GM21737 (cell line): ENCODE measurements at regions not wholly inside any gene's neighbourhood (a gene's known extent, or its start where the extent isn't known, plus 50 kb on each side); places are given as distances from the start of the nearest gene placed in this dataset.

Experiments used
- ATAC-seq: cut with Tn5 transposase; IDR thresholded peaks from one replicate; pipeline ENCODE4 v1.9.1; 2021; ENCODE audit warnings: mild to moderate bottlenecking, moderate library complexity; ENCODE audit not compliant: unreplicated experiment

DNA sequence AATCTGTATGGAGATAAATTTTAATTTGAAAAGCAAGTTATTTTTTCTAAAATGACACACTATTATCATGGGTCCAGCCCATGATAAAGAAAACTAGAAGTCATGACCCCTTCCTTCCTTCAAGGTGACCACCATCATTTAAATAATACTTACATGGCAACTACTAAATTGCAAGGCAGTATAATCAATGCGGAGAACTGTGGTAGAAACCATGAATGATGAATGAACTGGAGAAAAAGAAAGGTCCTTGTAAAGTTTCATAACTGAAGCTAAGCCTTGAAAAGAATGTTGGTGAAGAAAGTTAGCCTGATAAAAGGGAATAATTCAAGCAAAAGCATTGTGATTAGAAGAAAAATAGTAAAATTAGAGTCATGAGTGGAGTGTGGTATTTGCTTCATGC lies 222.9 kb upstream of the TBC1D5 start:
- no peak for ATAC-seq

DNA sequence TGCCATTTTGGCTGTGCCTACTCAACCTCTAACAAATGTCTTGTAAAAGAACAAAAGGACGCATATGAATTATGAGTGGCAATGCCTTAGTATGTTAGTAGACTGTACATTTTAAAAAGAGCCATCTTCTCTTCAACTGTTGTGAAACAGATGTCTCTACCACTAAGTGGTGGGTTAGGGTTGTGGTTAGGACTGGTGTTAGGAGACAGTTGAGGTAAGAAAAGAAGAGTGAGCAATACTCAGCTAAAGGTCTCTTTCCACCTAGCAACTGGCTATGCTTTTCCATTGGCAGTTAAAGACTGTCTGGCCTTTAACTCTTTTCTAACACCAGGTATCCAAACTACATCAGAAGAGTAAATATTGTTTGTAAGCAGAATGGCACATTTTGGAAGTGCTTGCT lies 221.7 kb upstream of the TBC1D5 start:
- no peak for ATAC-seq

DNA sequence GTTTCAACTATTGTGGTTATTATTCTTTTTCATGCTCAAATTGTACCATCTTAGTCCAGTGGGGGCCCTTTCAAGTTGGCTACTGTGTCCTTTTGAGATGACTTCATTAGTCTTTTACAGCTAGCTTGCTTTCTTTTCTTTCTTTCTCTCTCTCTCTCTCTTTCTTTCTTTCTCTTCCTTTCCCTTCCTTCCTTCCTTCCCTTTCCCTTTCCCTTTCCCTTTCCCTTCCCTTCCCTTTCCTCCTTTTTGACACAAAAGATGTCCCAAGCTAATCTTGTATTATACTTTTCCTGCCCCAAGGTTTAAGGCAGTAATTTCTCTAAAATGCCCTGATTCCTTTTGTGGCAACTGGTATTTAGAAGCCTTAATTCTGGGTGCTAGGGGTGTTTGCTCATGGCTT lies 213.0 kb upstream of the TBC1D5 start:
- ATAC-seq, result no peak

DNA sequence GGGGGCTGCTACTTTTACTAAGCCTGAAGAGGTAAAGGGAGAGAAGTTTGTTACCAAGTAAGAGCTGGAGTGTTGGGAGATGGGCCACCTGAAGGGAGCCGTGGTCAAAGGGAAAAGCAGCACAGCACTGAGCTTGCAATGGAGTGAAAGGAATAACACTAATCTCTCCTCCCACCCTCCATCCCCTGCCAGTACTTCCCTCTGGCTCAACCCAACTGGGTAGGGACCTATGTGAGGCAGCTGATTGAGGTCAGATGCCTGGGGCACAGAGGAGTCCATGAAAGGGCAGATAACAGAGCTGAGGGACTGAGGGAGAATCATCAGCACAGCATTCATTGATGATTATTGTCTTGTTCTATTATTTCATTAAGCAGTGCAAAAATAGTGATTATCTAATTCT lies 212.4 kb upstream of the TBC1D5 start:
- ATAC-seq, result no peak

DNA sequence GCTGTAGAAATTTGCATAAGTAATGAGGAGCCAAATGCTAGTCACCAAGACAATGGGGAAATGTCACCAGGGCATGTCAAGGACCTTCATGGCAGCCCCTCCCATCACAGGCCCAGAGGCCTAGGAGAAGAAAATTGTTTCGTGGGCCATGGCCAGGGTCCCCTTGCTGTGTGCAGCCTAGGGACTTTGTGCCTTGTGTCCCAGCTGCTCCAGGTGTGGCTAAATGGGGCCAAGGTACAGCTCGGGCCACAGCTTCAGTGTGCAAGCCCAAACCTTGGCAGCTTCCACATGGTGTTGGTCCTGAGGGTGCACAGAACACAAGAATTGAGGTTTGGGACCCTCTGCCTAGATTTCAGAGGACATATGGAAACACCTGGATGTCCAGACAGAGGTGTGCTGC lies 208.8 kb upstream of the TBC1D5 start:
- ATAC-seq, result no peak

DNA sequence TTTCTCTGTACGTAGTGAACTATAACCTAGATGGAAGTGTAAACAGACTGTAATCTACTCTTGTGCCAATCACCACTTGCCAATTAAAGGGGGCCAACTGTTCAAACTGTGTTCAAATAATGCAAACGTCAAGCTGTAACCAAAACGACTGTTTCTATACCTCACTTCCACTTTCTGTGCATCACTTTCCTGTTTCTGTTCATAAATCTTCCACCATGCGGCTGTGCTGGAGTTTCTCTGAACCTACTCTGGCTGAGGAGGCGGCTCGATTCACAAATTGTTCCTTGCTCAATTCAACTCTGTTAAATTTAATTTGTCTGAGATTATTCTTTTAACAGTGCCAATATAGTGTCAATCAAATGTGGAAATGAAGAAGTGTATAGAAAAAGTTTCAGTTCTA lies 206.7 kb upstream of the TBC1D5 start:
- ATAC-seq, result no peak

DNA sequence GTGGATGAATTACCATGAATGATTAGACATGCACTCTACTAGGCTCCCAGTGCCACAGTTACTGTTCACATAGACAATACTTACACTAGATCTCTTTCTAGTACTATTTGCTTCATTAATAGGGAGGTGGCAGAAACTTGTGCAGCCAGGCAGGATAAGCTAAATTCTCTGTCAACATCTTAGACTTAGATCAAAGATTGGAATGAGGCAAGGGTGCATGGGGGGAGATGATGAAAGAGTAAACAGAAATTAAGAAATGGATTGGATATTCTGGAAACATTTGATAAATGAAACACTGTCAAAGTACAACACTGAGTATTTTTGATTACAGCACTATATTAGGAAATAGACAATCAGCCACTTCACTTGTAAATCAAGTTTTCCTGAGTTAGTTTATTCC lies 205.4 kb upstream of the TBC1D5 start:
- no peak for ATAC-seq

DNA sequence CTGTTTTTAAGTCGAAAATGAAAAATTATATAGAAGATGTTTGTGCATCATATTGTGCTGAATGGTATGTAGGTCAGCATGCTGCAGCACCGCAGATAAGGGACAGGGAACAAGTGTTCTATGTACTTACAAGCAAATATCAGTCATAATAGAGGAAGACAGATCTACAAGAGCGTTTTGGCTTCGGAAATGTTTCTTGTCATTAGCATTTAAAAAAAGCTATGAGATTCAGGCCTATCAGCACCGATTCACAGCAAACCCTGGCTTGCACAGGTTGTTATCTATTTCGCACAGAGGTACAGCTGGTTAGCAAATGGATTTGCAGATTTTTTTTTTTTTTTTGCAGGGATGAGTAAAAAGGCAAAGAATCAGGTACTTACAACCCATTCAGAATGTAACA lies 204.2 kb upstream of the TBC1D5 start:
- no peak for ATAC-seq

DNA sequence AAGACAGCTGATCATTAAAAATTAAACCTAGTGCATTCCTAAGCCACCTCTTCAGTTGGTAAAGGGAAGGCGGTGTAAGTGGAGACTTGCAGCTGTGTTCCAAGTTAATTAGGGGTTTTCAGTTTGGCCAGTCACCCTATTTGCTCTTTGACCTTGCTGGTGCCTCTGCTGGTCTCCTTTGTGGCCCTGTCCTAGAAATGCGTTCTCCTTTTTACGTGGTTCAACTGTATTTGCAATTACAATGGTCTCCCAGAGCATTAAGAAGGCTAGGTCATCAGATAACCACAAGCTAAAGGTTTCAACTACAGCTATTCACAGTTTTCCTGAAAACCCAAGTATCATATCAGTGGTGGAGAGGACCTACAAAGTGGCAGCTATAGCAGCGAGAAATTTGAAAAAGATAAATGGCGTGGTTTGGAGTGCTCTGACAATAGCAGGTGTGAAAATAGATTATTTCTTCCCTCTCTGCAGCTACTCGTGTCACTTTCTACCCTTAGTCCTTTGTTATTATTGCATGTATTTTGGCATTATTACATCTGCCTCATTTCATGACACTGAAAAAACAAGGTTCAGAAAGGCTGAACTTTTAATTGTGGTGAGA lies 203.5 kb upstream of the TBC1D5 start:
- no peak for ATAC-seq

DNA sequence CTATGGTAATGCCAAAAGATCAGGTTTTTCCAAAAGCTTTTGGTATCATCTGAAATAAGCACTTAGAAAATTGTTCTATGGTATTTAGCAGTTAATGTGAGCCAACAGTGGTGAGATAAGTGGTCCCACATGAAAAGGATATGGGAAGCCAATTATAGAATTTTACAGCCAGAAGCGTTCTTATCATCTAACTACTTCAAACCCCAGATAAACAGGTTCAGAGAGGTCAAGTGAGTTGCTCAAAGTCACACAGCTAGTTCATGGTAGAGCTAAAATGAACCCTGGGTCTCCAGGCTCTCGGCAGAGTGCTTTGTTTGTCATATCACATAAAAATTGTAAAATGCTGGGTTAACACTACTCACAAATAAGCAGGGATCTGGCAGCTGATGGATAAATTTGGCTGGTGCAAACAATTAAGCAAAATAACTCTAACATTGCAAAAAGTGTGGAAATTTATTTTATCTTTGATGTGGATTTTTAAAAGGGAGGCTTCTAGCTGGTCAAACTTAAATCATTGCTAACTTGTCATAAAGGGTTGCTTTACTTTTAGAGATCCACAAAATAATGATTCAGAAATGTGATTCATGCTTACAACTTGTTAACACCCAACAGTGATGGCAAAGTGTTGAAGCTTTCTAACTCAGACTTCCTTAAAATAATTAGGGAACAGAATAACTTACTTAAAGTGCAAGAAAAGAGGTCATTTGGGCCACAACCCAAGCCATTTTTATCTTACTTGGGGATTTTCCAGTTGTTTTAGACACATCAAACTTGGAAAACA lies 202.8 kb upstream of the TBC1D5 start:
- no peak for ATAC-seq

DNA sequence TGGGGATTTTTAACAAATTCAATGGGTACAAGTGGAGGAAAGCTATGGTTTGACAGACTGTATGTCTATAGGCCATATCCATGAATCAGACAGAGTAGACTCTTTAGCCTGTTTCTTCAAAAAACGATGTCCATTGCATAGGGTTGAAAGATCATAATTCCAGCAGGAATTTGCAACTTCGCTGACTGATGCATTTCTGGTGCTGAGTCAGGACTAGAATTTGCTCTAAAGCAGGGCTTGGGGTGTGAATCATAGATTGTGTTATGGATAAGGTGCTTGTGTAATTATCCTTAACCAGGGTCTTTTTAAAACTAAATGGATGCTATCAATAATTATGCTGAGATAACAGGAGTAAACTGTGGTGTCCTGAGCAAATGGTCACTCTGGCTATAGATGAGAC lies 200.4 kb upstream of the TBC1D5 start:
- ATAC-seq, result no peak

DNA sequence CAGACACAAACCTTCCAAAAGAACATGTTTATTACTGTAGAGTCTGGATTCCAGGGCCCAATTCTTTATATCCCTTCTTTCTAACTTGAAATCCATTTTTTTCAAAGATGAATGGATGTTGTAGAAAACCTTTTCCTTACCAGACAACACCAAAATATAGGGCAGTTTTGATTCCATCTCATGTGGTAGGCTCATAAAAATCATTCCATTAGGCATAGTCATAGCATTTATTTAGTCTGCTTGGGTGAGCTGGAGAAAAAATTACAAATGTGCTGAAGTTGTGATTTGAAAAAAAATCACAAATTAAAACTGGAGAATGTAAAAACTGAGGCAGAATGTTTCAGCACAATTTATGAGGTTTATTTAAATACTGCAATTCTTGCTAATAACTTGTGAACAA lies 199.3 kb upstream of the TBC1D5 start:
- no peak for ATAC-seq

DNA sequence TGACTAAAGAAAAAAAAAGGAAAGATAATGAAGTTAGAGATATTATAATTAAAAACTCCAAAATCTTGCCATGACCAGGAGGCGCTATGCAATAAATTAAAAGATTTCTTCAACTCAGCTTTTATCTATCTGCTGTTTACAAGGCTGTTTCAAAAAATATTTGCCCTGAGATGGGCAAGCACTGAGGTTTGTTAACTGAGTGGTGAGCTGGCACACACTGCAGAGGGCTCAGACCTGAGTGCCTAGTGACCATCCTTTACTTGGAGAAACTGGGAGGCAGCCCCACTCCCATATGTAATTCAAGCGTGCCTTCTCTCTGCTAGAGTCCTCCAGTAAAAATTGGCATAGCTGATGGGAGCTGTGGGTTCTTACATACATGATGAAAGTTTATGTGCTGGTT lies 198.7 kb upstream of the TBC1D5 start:
- ATAC-seq, result no peak

DNA sequence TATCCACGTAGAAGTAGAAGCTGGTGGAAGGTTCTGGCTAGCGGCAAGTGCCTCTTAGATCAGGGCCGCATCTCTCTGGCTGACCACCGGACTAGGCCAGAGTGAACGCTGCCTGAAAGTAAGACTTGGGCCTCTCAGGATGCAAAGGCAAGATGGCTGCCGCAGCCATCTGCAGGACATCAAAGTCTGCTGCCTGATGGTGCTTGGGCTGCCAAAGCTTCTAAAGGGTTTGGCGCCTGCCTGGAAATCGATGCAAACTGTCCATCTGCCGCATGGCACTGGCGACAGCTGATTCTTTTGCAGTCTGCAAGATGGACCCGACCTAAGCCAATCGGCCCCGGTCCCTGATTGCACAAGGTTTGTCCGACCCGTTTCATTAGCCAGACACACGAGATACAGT lies 196.7 kb upstream of the TBC1D5 start:
- ATAC-seq, result no peak

DNA sequence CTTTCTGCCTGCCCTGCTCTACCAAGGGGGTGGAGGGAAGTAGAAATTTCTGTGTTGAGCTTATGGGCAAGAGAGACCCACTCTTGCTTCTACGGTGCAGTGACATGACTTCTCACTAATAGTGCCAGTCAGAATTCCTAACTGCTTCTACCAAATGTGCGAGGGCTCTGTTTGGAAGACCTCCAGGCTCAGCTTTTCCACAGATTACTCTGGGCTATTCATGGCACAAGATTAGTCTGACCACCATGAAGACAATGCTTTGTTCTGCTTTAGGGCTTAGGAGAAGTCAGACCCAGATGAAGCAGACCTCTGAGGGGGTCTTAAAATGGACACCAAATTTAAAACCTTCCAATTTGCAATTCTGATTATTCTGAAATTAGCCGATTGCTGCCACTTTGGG lies 195.9 kb upstream of the TBC1D5 start:
- no peak for ATAC-seq

DNA sequence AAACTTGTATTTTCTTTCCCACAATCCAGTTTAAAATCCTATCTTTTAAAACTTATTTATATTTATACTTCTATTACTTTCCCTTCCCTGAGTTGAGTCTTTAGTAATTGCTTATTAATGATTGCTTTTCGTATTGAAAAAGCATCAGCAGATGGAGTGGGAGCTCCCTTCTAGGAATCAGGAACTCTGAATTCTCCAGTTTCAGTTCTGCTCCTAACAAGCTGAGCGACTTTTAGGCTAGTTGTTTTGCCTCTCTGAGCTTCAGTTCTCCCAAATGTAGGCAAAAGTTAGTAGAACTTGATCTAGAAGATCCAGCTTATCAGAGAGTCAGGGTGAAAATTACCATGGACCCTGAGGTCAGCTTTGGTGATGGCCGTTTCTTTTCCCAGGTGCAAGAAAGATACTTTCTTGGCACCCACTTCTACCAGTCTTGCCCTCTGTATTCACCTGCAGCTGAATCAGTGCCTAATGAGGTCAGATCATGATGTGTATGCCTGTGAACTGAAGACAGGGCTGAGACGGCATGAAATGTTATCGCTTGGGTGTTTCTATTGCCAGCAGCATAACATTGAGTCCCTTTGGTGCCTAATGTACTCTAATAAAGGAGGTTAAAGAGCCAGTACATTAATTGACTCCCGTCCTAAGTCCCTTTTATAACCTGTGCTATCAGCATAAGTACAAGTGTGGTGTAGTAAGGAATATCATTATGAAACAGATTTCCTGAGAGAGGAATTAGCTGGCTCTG lies 194.5 kb upstream of the TBC1D5 start:
- ATAC-seq, result no peak

DNA sequence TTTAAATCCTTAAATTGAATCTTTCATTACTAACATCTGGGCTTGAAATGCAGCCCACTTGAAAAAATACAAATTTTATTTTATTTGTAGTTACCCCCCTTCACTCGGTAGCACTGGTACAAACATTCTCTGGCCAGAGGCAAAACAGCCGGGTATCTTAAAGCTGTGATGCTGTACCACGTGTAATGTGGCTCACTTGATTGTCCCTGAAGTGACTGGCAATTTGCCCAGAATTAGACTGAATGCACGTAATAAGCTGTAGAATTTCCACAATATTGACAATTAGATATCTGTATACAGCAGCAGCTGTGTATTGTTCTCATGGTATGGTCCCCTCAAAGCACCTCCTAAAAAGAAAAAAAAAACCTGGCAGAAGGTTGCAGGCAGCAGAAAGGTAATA lies 192.8 kb upstream of the TBC1D5 start:
- no peak for ATAC-seq

DNA sequence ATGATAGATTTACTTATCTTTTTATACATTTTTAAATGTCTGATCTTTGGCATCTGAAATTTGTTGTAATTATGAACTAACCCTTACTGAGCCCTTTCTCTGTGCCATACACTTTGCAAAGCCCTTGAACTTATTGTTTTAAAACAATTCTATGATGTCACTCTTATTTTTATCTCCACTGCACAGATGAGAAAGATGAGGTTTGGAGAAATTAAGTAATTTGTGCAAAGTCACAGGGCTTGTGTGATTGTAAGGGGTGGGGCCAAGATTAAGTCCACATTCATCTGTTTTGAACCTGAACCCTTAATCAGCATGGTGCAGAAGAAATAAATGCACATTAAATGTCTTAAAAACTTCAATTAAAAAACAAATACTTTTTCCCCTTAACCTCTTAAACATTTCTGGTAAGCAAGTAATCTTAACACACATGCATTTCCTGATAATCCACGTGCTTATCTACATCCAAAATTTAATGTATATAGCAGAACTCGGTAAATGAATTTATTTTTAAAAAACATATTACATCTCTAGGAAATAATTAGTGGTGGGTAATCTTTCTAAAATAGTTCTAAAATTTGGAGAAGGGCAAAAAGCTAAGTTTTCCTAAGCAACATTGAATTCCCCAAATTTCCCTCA lies 189.8 kb upstream of the TBC1D5 start:
- ATAC-seq, result no peak

DNA sequence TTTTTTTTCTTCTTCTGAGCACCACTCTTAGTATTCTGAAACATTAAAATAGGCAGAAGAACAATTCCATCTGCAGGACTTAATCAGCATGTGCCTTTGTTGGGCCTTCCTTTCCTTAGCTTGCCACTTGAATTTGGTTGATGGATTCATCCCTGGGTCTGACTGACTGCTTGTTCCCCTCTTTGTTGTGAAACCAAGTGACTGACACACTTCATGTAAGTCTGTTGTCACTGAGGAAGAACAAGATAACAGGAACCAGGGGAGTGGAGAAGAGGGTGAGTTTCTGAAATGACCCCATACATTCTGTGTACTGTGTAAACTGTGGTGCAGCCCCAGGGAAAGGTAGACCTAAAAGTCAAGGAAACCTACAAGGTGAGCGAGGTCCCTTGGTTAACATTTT lies 188.7 kb upstream of the TBC1D5 start:
- ATAC-seq, result no peak

DNA sequence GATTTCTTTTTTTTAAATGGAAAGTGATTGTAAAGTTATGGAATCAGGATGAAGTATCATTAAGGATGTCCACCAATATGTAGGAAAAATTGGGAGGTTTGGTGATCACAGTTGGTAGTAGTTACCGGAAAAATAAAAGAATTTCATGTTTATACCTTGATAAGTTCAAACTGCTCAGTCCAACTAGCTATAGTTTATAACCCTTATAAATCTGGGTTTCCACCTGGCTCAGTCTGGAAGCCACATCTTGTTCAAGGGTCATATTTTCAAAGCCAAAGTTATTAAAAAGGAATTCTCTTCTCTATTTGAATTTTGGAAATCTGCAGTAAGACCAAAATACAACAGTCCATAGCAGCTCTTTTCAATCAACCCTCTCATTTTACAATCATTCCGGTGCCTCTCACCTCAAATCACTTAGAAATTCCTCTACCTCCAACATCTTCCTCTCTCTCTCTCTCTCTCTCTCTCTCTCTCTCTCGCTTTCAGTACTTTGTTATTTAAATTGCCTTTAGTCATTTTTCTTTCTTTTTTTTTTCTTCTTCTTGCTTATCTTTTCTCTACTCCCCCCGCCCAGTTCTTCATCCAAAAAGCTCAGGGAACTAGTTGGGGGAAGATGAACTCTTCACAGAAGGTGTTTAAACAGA lies 186.2 kb upstream of the TBC1D5 start:
- no peak for ATAC-seq

DNA sequence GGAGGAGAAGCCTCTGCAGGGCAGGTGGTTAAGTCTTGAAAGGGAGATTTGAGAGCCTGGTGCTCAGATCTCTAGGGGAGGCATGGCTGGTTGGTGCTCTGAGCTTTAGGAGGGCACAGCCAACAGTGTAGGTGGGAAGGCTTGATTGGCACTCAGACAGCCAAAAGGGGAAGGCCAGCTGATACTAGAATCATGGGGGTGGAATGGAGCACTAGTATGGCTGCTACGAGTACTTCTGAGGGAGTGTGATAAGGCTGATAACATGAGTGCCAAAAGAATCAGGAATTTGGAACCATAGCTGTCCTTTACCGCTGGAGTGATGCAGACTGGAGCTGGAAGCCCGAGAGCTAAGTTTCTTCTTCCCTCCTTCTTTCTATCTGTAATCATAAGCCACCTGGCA lies 184.6 kb upstream of the TBC1D5 start:
- ATAC-seq, result no peak
